Adipocyte (in vitro differentiated cells): ENCODE measurements at regions not wholly inside any gene's neighbourhood (a gene's known extent, or its start where the extent isn't known, plus 50 kb on each side); places are given as distances from the start of the nearest gene placed in this dataset.

Experiments used
- DNase-seq: peaks from one replicate; pipeline ENCODE4 v3.0.0-alpha.2; 2015; ENCODE audit warnings: low read depth
- H3K27me3 ChIP-seq: replicated peaks from 2 replicates; pipeline ENCODE4 v1.7.0; 2013; ENCODE audit warnings: mild to moderate bottlenecking, low read length, moderate library complexity; ENCODE audit not compliant: control insufficient read depth, insufficient read depth
- H3K36me3 ChIP-seq: 2 replicates; pipeline ENCODE4 v1.7.0; 2013; ENCODE audit warnings: low read length, mild to moderate bottlenecking, moderate library complexity; ENCODE audit not compliant: control insufficient read depth, insufficient read depth, severe bottlenecking
- H3K4me1 ChIP-seq: 2 replicates; pipeline ENCODE4 v1.7.0; 2013; ENCODE audit warnings: mild to moderate bottlenecking, low read length, moderate library complexity; ENCODE audit not compliant: control insufficient read depth, insufficient read depth
- H3K4me3 ChIP-seq: 2 replicates; pipeline ENCODE4 v1.7.0; 2013; ENCODE audit warnings: mild to moderate bottlenecking, low read length, moderate library complexity
- H3K9ac ChIP-seq: 2 replicates; pipeline ENCODE4 v1.7.0; 2013; ENCODE audit warnings: mild to moderate bottlenecking, low read length, moderate library complexity
- H3K9me3 ChIP-seq: 2 replicates; pipeline ENCODE4 v1.7.0; 2013; ENCODE audit warnings: mild to moderate bottlenecking, low read length, moderate library complexity; ENCODE audit not compliant: control insufficient read depth

- Histone ChIP-seq H3K27me3 (peaks cover 7% of the 10 kb centered on the region), H3K36me3 (no peaks in the 10 kb centered on the region), H3K9me3 (no peaks in the 10 kb centered on the region), H3K4me3 (no peak overlapping the region), H3K9ac (no peak overlapping the region), H3K4me1 (no peaks in the 10 kb centered on the region)
- no peak for DNase-seq
Measured at GRCh38 chr9:18007621-18008020, 428.8 kb downstream of the SH3GL2 start.

- DNase-seq, result no peak
- Histone ChIP-seq H3K4me1 (no peaks in the 10 kb centered on the region), H3K4me3 (no peak overlapping the region), H3K27me3 (no peaks in the 10 kb centered on the region), H3K9ac (no peak overlapping the region), H3K36me3 (no peaks in the 10 kb centered on the region), H3K9me3 (no peaks in the 10 kb centered on the region)
Measured at GRCh38 chr9:18009902-18010301, 431.0 kb downstream of the SH3GL2 start.

GRCh38 chr9:18010492-18010891 is 431.6 kb downstream of the SH3GL2 start:
- Histone ChIP-seq H3K9ac (no peak overlapping the region), H3K4me3 (no peak overlapping the region), H3K4me1 (no peaks in the 10 kb centered on the region), H3K27me3 (no peaks in the 10 kb centered on the region), H3K9me3 (no peaks in the 10 kb centered on the region), H3K36me3 (no peaks in the 10 kb centered on the region)
- no peak for DNase-seq

- H3K27me3 ChIP-seq, result peaks cover 7% of the 10 kb centered on the region
- no peak overlapping the region for H3K9ac ChIP-seq
- no peaks in the 10 kb centered on the region for H3K4me1 ChIP-seq
- no peak overlapping the region for H3K4me3 ChIP-seq
- no peaks in the 10 kb centered on the region for H3K9me3 ChIP-seq
- no peak for DNase-seq
- H3K36me3 ChIP-seq, result no peaks in the 10 kb centered on the region
Measured at GRCh38 chr9:18012170-18012569, 433.3 kb downstream of the SH3GL2 start.

GRCh38 chr9:18014556-18014955 is 435.7 kb downstream of the SH3GL2 start:
- Histone ChIP-seq H3K36me3 (no peaks in the 10 kb centered on the region), H3K4me1 (no peaks in the 10 kb centered on the region), H3K27me3 (peaks cover 7% of the 10 kb centered on the region), H3K9me3 (peaks cover 16% of the 10 kb centered on the region), H3K4me3 (no peak overlapping the region), H3K9ac (no peak overlapping the region)
- no peak for DNase-seq

GRCh38 chr9:18015116-18015515 is 436.2 kb downstream of the SH3GL2 start:
- no peak overlapping the region for H3K4me3 ChIP-seq
- no peak for DNase-seq
- H3K36me3 ChIP-seq, result no peaks in the 10 kb centered on the region
- peaks cover 16% of the 10 kb centered on the region for H3K9me3 ChIP-seq
- peaks cover 7% of the 10 kb centered on the region for H3K27me3 ChIP-seq
- H3K4me1 ChIP-seq, result no peaks in the 10 kb centered on the region
- H3K9ac ChIP-seq, result no peak overlapping the region

GRCh38 chr9:18017136-18017535 is 438.3 kb downstream of the SH3GL2 start:
- Histone ChIP-seq H3K9me3 (peaks cover 16% of the 10 kb centered on the region), H3K27me3 (peaks cover 7% of the 10 kb centered on the region), H3K9ac (no peak overlapping the region), H3K4me3 (no peak overlapping the region), H3K4me1 (no peaks in the 10 kb centered on the region), H3K36me3 (no peaks in the 10 kb centered on the region)
- no peak for DNase-seq

GRCh38 chr9:18018221-18018620 is 439.4 kb downstream of the SH3GL2 start:
- Histone ChIP-seq H3K4me1 (no peaks in the 10 kb centered on the region), H3K27me3 (peaks cover 7% of the 10 kb centered on the region), H3K9me3 (peaks cover 16% of the 10 kb centered on the region), H3K9ac (no peak overlapping the region), H3K36me3 (no peaks in the 10 kb centered on the region), H3K4me3 (no peak overlapping the region)
- DNase-seq, result no peak

GRCh38 chr9:18018661-18019060 is 439.8 kb downstream of the SH3GL2 start:
- Histone ChIP-seq H3K36me3 (no peaks in the 10 kb centered on the region), H3K4me3 (no peak overlapping the region), H3K27me3 (peaks cover 7% of the 10 kb centered on the region), H3K9me3 (peaks cover 16% of the 10 kb centered on the region), H3K4me1 (no peaks in the 10 kb centered on the region), H3K9ac (no peak overlapping the region)
- no peak for DNase-seq

GRCh38 chr9:18020121-18020745 is 441.4 kb downstream of the SH3GL2 start:
- Histone ChIP-seq H3K9ac (no peak overlapping the region), H3K9me3 (peaks cover 16% of the 10 kb centered on the region), H3K27me3 (peaks cover 7% of the 10 kb centered on the region), H3K4me1 (no peaks in the 10 kb centered on the region), H3K4me3 (no peak overlapping the region), H3K36me3 (no peaks in the 10 kb centered on the region)
- DNase-seq, result no peak

- Histone ChIP-seq H3K9me3 (peaks cover 20% of the 10 kb centered on the region), H3K4me3 (no peak overlapping the region), H3K36me3 (no peaks in the 10 kb centered on the region), H3K9ac (no peak overlapping the region), H3K27me3 (no peaks in the 10 kb centered on the region), H3K4me1 (no peaks in the 10 kb centered on the region)
- no peak for DNase-seq
Measured at GRCh38 chr9:18022642-18023041, 443.8 kb downstream of the SH3GL2 start.

GRCh38 chr9:18023332-18023731 is 444.5 kb downstream of the SH3GL2 start:
- Histone ChIP-seq H3K9me3 (peaks cover 15% of the 10 kb centered on the region), H3K9ac (no peak overlapping the region), H3K36me3 (no peaks in the 10 kb centered on the region), H3K4me3 (no peak overlapping the region), H3K27me3 (no peaks in the 10 kb centered on the region), H3K4me1 (no peaks in the 10 kb centered on the region)
- peak; percentile 1 for DNase-seq
